ENCODE measurements at regions not wholly inside any gene's neighbourhood (a gene's known extent, or its start where the extent isn't known, plus 50 kb on each side); places are given as distances from the start of the nearest gene placed in this dataset.
A peak's percentile ranks its signal among the peaks of the same experiment; 100 is the strongest.
"Not testable (repeated sequence)": the region's sequence is repeated elsewhere in the genome, so short reads cannot be mapped to it uniquely, and the experiment has no call there.

- H3K4me1 ChIP-seq (ENCODE audit: control insufficient read depth, insufficient read depth, low read length); H3K27ac ChIP-seq (ENCODE audit: low read length); ATAC-seq; H3K27me3 ChIP-seq (ENCODE audit: control insufficient read depth, insufficient read depth); intact Hi-C loops (cut with DNase I); DNase-seq; H3K4me3 ChIP-seq (ENCODE audit: low read length); H3K9me3 ChIP-seq (ENCODE audit: control insufficient read depth, low read length): not testable (repeated sequence)
- 58% methylated on average over 7 of the region's 10 CpGs for WGBS
Observed at GRCh38 chr2:87574193-87575119, 173.4 kb upstream of the PLGLB2 start.

DNA sequence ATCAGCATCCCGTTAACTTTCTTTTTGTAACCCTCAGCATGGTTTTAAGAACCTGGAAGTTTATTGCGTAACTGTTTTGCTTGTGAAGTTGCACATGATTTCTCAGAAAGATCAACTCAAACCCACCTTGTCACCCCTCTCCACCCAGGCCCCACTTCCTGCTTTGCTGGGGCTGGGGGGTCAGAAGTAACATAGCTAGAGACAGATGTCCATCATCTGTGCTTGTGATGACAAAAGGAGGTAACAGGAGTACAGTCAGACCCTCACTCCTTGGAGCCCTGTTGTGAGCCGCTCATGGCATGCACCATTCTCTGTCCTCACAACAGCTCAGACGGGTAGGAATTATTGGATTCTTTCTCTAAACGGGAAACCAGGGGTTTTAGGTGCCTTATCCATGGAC lies 172.7 kb upstream of the PLGLB2 start:
- H3K9me3 ChIP-seq (ENCODE audit: control insufficient read depth, low read length); intact Hi-C loops (cut with DNase I): not testable (repeated sequence)

DNA sequence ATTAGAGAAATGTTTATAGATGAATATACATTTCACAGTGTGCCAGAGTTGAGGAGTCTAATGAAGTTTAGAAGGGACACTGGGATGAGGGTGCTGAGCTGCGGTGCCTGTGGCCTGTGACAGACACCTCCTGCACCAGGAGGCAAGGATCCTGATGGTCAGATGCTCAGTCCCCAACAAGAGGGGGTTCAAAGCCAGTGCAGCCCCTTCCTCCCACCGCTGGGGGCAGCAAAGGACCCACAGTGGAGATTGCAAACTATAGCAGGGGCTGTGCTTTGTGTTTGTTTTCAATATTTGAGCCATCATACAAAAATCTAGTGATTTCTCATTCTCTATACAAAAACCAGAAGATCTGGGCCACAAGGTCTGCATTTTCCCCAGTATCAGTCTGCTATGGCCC lies 170.5 kb upstream of the PLGLB2 start:
- H3K4me3 ChIP-seq (ENCODE audit: low read length); intact Hi-C loops (cut with DNase I); H3K9me3 ChIP-seq (ENCODE audit: control insufficient read depth, low read length); ATAC-seq; DNase-seq; H3K27me3 ChIP-seq (ENCODE audit: control insufficient read depth, insufficient read depth); H3K4me1 ChIP-seq (ENCODE audit: control insufficient read depth, insufficient read depth, low read length); H3K27ac ChIP-seq (ENCODE audit: low read length): not testable (repeated sequence)
- WGBS = no CpG with 5 or more reads among the region's 2 CpGs

More for the DNA sequence above, 172.7 kb upstream of the PLGLB2 start:
- H3K27ac ChIP-seq (ENCODE audit: low read length); ATAC-seq; DNase-seq; H3K27me3 ChIP-seq (ENCODE audit: control insufficient read depth, insufficient read depth); H3K4me3 ChIP-seq (ENCODE audit: low read length); H3K4me1 ChIP-seq (ENCODE audit: control insufficient read depth, insufficient read depth, low read length): not testable (repeated sequence)
- 85% methylated on average over 5 of the region's 5 CpGs for WGBS

- no CpG with 5 or more reads among the region's 4 CpGs for WGBS
- ATAC-seq; intact Hi-C loops (cut with DNase I); H3K9me3 ChIP-seq (ENCODE audit: control insufficient read depth, low read length); H3K4me3 ChIP-seq (ENCODE audit: low read length); H3K4me1 ChIP-seq (ENCODE audit: control insufficient read depth, insufficient read depth, low read length); H3K27ac ChIP-seq (ENCODE audit: low read length); DNase-seq; H3K27me3 ChIP-seq (ENCODE audit: control insufficient read depth, insufficient read depth): not testable (repeated sequence)
Observed at GRCh38 chr2:87582152-87582551, 165.7 kb upstream of the PLGLB2 start.

GRCh38 chr2:87582579-87582978 lies 165.3 kb upstream of the PLGLB2 start:
- H3K4me1 ChIP-seq (ENCODE audit: control insufficient read depth, insufficient read depth, low read length); H3K27ac ChIP-seq (ENCODE audit: low read length); DNase-seq; ATAC-seq; intact Hi-C loops (cut with DNase I); H3K9me3 ChIP-seq (ENCODE audit: control insufficient read depth, low read length); H3K4me3 ChIP-seq (ENCODE audit: low read length); H3K27me3 ChIP-seq (ENCODE audit: control insufficient read depth, insufficient read depth): not testable (repeated sequence)

- ATAC-seq; intact Hi-C loops (cut with DNase I): not testable (repeated sequence)
- WGBS = 89% methylated on average over 2 of the region's 2 CpGs
Observed at GRCh38 chr2:87583370-87583769, 164.5 kb upstream of the PLGLB2 start.

DNA sequence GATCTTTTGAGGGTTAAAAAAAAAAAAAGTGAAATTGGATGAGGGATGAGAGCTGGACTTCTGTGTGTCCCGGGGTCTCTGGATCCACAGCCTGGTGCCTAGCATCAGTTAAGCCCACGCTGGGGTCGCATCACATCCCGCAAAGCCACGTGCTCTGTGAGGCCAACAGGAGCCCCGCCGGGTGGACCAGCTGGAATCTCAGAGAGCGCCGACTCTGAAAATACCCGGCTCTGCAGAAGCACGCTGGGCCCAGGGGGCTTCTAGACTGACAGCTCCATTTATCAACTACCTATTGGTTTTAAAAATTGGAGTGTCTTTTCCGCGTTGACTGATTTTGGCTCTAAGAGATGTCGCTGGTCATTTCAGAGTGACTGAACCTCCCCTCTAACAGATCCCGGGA lies 164.1 kb upstream of the PLGLB2 start:
- H3K4me3 ChIP-seq (ENCODE audit: low read length); H3K27ac ChIP-seq (ENCODE audit: low read length); intact Hi-C loops (cut with DNase I); H3K9me3 ChIP-seq (ENCODE audit: control insufficient read depth, low read length); ATAC-seq; H3K27me3 ChIP-seq (ENCODE audit: control insufficient read depth, insufficient read depth); H3K4me1 ChIP-seq (ENCODE audit: control insufficient read depth, insufficient read depth, low read length): not testable (repeated sequence)
- peak in 1 of 3 donors; percentile 42 for DNase-seq
- 40% methylated on average over 13 of the region's 15 CpGs for WGBS

More at GRCh38 chr2:87583370-87583769, 164.5 kb upstream of the PLGLB2 start:
- H3K4me1 ChIP-seq (ENCODE audit: control insufficient read depth, insufficient read depth, low read length); H3K4me3 ChIP-seq (ENCODE audit: low read length); H3K9me3 ChIP-seq (ENCODE audit: control insufficient read depth, low read length); DNase-seq; H3K27me3 ChIP-seq (ENCODE audit: control insufficient read depth, insufficient read depth); H3K27ac ChIP-seq (ENCODE audit: low read length): not testable (repeated sequence)

DNA sequence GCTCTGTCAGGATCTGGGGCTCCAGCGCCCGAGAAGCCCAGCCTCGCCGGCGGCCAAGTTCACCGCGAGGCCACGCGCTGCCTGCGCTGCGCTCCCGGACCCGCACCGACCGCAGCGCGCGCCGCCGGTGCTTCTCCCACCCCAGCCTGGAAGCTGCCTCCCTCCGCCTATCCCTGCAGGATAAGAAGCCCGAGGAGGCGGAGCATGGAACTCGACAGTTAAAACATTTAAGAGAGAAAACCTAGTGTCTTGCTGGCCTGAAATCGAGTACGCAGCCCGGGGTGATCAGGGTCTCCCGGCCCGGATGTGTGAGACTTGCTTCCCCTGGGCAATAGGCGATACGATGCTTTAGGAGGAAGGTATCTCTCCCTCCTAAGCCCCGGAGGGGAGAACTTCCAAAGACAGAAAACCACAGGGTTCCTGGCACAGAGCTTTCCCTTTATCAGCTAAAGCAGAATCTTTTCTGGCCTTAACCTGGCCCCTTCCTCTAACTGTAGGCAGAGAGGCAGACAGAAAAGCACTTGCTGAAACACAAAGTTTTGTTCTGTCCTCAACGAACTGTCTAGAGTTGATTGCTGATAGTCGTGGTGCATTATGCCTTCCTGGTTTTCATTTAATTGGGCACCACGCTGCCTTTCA lies 163.5 kb upstream of the PLGLB2 start:
- H3K9me3 ChIP-seq (ENCODE audit: control insufficient read depth, low read length); H3K27ac ChIP-seq (ENCODE audit: low read length); H3K27me3 ChIP-seq (ENCODE audit: control insufficient read depth, insufficient read depth); H3K4me3 ChIP-seq (ENCODE audit: low read length); intact Hi-C loops (cut with DNase I); H3K4me1 ChIP-seq (ENCODE audit: control insufficient read depth, insufficient read depth, low read length): not testable (repeated sequence)
- DNase-seq = peak; percentile 15 to 71 (median 70)
- ATAC-seq = peak; percentile 79 to 86
- 2% methylated on average over 33 of the region's 35 CpGs for WGBS

- intact Hi-C loops (cut with DNase I); DNase-seq; H3K27me3 ChIP-seq (ENCODE audit: control insufficient read depth, insufficient read depth); H3K9me3 ChIP-seq (ENCODE audit: control insufficient read depth, low read length); ATAC-seq; H3K4me3 ChIP-seq (ENCODE audit: low read length); H3K27ac ChIP-seq (ENCODE audit: low read length); H3K4me1 ChIP-seq (ENCODE audit: control insufficient read depth, insufficient read depth, low read length): not testable (repeated sequence)
- WGBS = no CpG with 5 or more reads among the region's 1 CpG
Observed at GRCh38 chr2:87587934-87588333, 160.0 kb upstream of the PLGLB2 start.

DNA sequence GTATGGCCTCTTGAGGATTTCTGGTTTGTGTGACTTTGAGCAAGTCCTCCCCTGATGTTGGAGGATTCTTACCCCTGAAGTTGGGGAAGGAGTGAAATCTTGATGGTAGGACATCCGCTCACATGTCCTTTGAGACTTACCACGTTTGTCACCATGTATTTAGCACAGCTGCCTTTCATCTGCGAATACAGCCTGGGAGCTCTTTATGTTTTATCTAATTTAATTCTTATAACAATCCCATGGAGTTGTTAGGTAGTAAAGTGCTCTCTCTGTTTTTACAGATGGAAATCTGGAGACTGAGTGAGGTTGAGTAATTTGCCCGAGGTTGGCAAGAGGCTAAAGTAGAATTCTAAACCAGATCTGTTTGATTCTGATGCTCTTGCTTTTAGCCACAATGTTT lies 154.9 kb upstream of the PLGLB2 start:
- H3K4me1 ChIP-seq (ENCODE audit: control insufficient read depth, insufficient read depth, low read length); intact Hi-C loops (cut with DNase I); H3K4me3 ChIP-seq (ENCODE audit: low read length); H3K27me3 ChIP-seq (ENCODE audit: control insufficient read depth, insufficient read depth); H3K9me3 ChIP-seq (ENCODE audit: control insufficient read depth, low read length); DNase-seq; H3K27ac ChIP-seq (ENCODE audit: low read length); ATAC-seq: not testable (repeated sequence)
- 86% methylated on average over 3 of the region's 4 CpGs for WGBS
